HepG2 (cell line): ENCODE measurements at regions not wholly inside any gene's neighbourhood (a gene's known extent, or its start where the extent isn't known, plus 50 kb on each side); places are given as distances from the start of the nearest gene placed in this dataset.

Experiments used
- ATAC-seq: fragments of 200-7000 bp; cut with Tn5 transposase; 3 replicates; pipeline ENCODE4 v1.9.1; 2020; ENCODE audit warnings: mild to moderate bottlenecking, moderate library complexity
- BruUV-seq: library from RNA; stranded (reverse); fragments of 400-500 nt; replicated peaks from 2 replicates; lab custom pipeline; 2021; lab: Mats Ljungman, UMichigan
- CTCF ChIA-PET: fragments of 300-600 bp; formaldehyde crosslinking; extraction: SDS; loops from one replicate; lab custom pipeline; 2021; ENCODE audit warnings: low total read pairs, inconsistent platforms, low intra/inter-chr PET ratio; lab: Yijun Ruan, JAX
- POLR2A ChIA-PET: fragments of 350-600 bp; sonication (Branson Sonifier 250); formaldehyde crosslinking; loops from one replicate; lab custom pipeline; 2020; ENCODE audit warnings: antibody characterized with exemption, inconsistent platforms; lab: Yijun Ruan, JAX
- DNase-seq: peaks from one replicate; pipeline ENCODE4 v3.0.0-alpha.2; 2015; ENCODE audit warnings: low spot score
- FAIRE-seq: peaks from 3 replicates; lab custom pipeline; 2011; peaks lifted over from hg19 to GRCh38; lab: Jason Lieb, UNC
- H2AFZ ChIP-seq: one replicate; pipeline ENCODE4 v1.6.1; 2011; ENCODE audit warnings: low read length, inconsistent platforms
- H3K27ac ChIP-seq: fragments of 300-600 bp; 3 replicates; pipeline ENCODE4 v1.8.0; 2011; ENCODE audit warnings: mixed run types, mild to moderate bottlenecking, mixed read lengths, low read length, inconsistent platforms; ENCODE audit not compliant: insufficient read depth; ENCODE audit errors: extremely low read length
- H3K27me3 ChIP-seq, 2 experiments: fragments of 200-600 bp in 1 of 2; 2 replicates in 1 of 2; 3 replicates in 1 of 2; pipeline versions ENCODE4 v1.6.0 to v1.8.0; 2011; ENCODE audit warnings: low read length in 2 of 2, mild to moderate bottlenecking in 2 of 2, moderate library complexity in 2 of 2, inconsistent platforms in 1 of 2; ENCODE audit not compliant: insufficient read depth in 2 of 2, control insufficient read depth in 1 of 2
- H3K36me3 ChIP-seq, 2 experiments: fragments of 200-600 bp in 1 of 2; replicated peaks in 1 of 2; 2 replicates in 1 of 2; 3 replicates in 1 of 2; pipeline versions ENCODE4 v1.5.1 to v1.8.0; 2011; ENCODE audit warnings: low read length in 2 of 2, inconsistent platforms in 1 of 2; ENCODE audit not compliant: insufficient read depth in 2 of 2, control insufficient read depth in 1 of 2
- H3K4me1 ChIP-seq: 2 replicates; pipeline ENCODE4 v1.5.1; 2012; ENCODE audit warnings: low read length, inconsistent platforms; ENCODE audit not compliant: insufficient read depth
- H3K4me2 ChIP-seq: 2 replicates; pipeline ENCODE4 v1.6.0; 2011; ENCODE audit warnings: low read depth, low read length, inconsistent platforms
- H3K4me3 ChIP-seq, 3 experiments: fragments of 200-600 bp in 1 of 3; sonication (generic), shearing (Covaris generic) in 1 of 3; replicated peaks in 1 of 3; 2 replicates each; pipeline ENCODE4 v1.5.1; 2011 to 2016; ENCODE audit warnings: low read length in 3 of 3, inconsistent platforms in 2 of 3, low read depth in 2 of 3, mild to moderate bottlenecking in 2 of 3, control low read depth in 1 of 3, mixed read lengths in 1 of 3; ENCODE audit not compliant: insufficient read depth in 1 of 3
- H3K79me2 ChIP-seq: one replicate; pipeline ENCODE4 v1.6.1; 2011; ENCODE audit warnings: low read length, inconsistent platforms; ENCODE audit not compliant: insufficient read depth
- H3K9ac ChIP-seq: 2 replicates; pipeline ENCODE4 v1.6.0; 2011; ENCODE audit warnings: mild to moderate bottlenecking, low read depth, low read length, inconsistent platforms; ENCODE audit not compliant: insufficient read depth
- H3K9me3 ChIP-seq: 2 replicates; pipeline ENCODE4 v1.5.1; 2012; ENCODE audit warnings: mild to moderate bottlenecking, low read length
- H4K20me1 ChIP-seq: 2 replicates; pipeline ENCODE4 v1.6.0; 2011; ENCODE audit warnings: inconsistent platforms, mild to moderate bottlenecking, low read length, moderate library complexity; ENCODE audit not compliant: insufficient read depth
- CEBPB ChIP-seq: IDR thresholded peaks from 2 replicates; pipeline ENCODE4 v1.6.1; 2011; ENCODE audit warnings: low read depth, low read length, improper control_type of control experiment, borderline replicate concordance
- CHCHD3 ChIP-seq: sonication (generic); formaldehyde crosslinking; IDR thresholded peaks from 2 replicates; pipeline ENCODE4 v1.8.0; 2022; ENCODE audit warnings: mild to moderate bottlenecking, missing genetic modification reagents, moderate library complexity
- EHMT2 ChIP-seq: fragments of 200-600 bp; sonication (generic); IDR thresholded peaks from 2 replicates; pipeline ENCODE4 v1.7.0; 2017; ENCODE audit warnings: antibody characterized with exemption, low read depth, low read length, borderline replicate concordance
- GABPB1 ChIP-seq: IDR thresholded peaks from 2 replicates; pipeline ENCODE4 v1.6.1; 2016; ENCODE audit warnings: mild to moderate bottlenecking, missing genetic modification reagents, moderate library complexity, missing compliant biosample characterization
- NCOA2 ChIP-seq: sonication (generic); formaldehyde crosslinking; IDR thresholded peaks from 2 replicates; pipeline ENCODE4 v1.8.0; 2022; ENCODE audit warnings: inconsistent platforms
- NFATC3 ChIP-seq: sonication (generic); formaldehyde crosslinking; IDR thresholded peaks from 2 replicates; pipeline ENCODE4 v1.5.1; 2020; ENCODE audit warnings: mild to moderate bottlenecking, missing genetic modification reagents
- ONECUT2 ChIP-seq: sonication (generic); formaldehyde crosslinking; IDR thresholded peaks from 2 replicates; pipeline ENCODE4 v1.4.0; 2020; ENCODE audit warnings: missing genetic modification reagents
- RBAK ChIP-seq: sonication (generic); formaldehyde crosslinking; IDR thresholded peaks from 2 replicates; pipeline ENCODE4 v1.5.1; 2020; ENCODE audit warnings: mild to moderate bottlenecking, missing genetic modification reagents
- ZFP36L2 ChIP-seq: sonication (generic); formaldehyde crosslinking; IDR thresholded peaks from 2 replicates; pipeline ENCODE4 v1.4.0; 2020; ENCODE audit warnings: missing genetic modification reagents
- ZNF20 ChIP-seq: sonication (generic); formaldehyde crosslinking; IDR thresholded peaks from 2 replicates; pipeline ENCODE4 v1.4.0; 2020; ENCODE audit warnings: mild to moderate bottlenecking, moderate library complexity, missing genetic modification reagents
- ZNF329 ChIP-seq: sonication (generic); formaldehyde crosslinking; IDR thresholded peaks from 2 replicates; pipeline ENCODE4 v1.9.0; 2021; ENCODE audit warnings: low read depth, mild to moderate bottlenecking, missing genetic modification reagents
- ZNF652 ChIP-seq: IDR thresholded peaks from 2 replicates; pipeline ENCODE4 v1.6.1; 2016; ENCODE audit warnings: low read depth, borderline replicate concordance
- ZNF776 ChIP-seq: sonication (generic); formaldehyde crosslinking; IDR thresholded peaks from 2 replicates; pipeline ENCODE4 v1.4.0; 2020; ENCODE audit warnings: mild to moderate bottlenecking, missing genetic modification reagents
- WGBS: methylation state at CpG from one replicate; pipeline ENCODE4 v1.1.6; 2017; ENCODE audit warnings: low lambda C conversion rate; 5-methylcytosine and 5-hydroxymethylcytosine counted together
- in situ Hi-C: cut with HindIII; loops from 2 replicates; pipeline ENCODE4 v1.10.0; 2017; ENCODE audit warnings: low pct_unique_long_range_greater_than_20kb; ENCODE audit not compliant: extremely low pct_ligation_motif_present
- intact Hi-C: fragments of 100-400 bp; cut with micrococcal nuclease; formaldehyde crosslinking; loops from one replicate; pipeline ENCODE4 v1.10.0; 2022; ENCODE audit not compliant: unreplicated experiment
- TF ChIP-seq, protein P1 (sequence below): sonication (generic); formaldehyde crosslinking; IDR thresholded peaks from 2 replicates; pipeline ENCODE4 v1.5.1; 2020; ENCODE audit warnings: mild to moderate bottlenecking, missing genetic modification reagents, moderate library complexity
- TF ChIP-seq, protein P2 (sequence below): fragments of 450-650 bp; IDR thresholded peaks from 2 replicates; pipeline ENCODE4 v1.6.1; 2017
- TF ChIP-seq, protein P3 (sequence below), 2 experiments: sonication (generic) in 1 of 2; formaldehyde crosslinking in 1 of 2; IDR thresholded peaks; 2 replicates each; pipeline versions ENCODE4 v1.6.1 to v1.9.0; 2014 to 2022; ENCODE audit warnings: antibody characterized with exemption in 1 of 2, borderline replicate concordance in 1 of 2, inconsistent platforms in 1 of 2, low read depth in 1 of 2, missing genetic modification reagents in 1 of 2

DNA sequence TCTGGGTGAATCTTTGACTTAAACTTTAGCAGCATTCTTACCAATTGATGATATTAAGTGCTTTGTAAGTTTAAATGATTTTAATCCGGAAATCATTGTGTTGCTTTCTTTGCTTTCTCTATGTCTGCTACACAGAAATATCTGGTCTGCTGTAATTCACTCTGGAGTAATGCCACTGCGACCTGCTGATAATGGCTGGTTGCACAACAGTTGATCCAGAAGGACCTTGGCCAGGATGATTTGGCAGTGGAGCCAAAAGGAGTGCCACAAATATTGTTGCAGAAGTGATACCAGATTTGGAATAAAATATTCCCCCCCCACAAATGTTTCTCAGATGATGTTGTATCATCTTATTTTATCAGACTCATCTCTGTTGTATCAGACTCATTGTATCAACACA lies 2063.9 kb downstream of the MRPL39 start (continued):
- TF ChIP-seq NFATC3: no peak
- TF ChIP-seq ZNF20 (CRISPR knock-in tag): no peak
- no peak for TF ChIP-seq ZFP36L2 (CRISPR knock-in tag)
- TF ChIP-seq NCOA2 (CRISPR knock-in tag): no peak

DNA sequence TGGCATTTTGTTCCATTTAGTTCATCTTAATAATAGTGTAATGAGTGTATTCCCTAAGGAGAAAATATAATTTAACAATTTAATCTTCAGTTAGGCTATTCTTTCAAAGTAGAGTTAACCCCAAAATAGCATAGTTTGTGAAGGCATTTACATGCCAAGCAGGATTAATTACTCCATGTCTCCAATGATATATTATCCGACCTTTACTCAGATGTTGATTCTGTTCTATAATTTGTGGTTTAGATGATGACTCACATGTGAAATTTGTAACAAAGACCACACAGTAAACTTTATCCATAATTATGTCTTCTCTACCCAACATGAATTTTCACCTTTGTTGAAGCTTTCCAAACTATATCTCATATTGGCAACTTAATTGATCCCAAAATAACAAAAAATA lies 2065.2 kb downstream of the MRPL39 start:
- Histone ChIP-seq H3K4me1 (no peaks in the 10 kb centered on the region), H3K9me3 (peaks cover 74% of the 10 kb centered on the region), H3K9ac (no peak overlapping the region), H3K27ac (no peak overlapping the region), H3K4me2 (no peak overlapping the region), H3K79me2 (no peaks in the 10 kb centered on the region), H4K20me1 (no peaks in the 10 kb centered on the region), H3K27me3 (no peaks in the 10 kb centered on the region), H3K4me3 (no peak overlapping the region), H2AFZ (no peak overlapping the region), H3K36me3 (no peaks in the 10 kb centered on the region)
- intact Hi-C loops: no loop called here
- WGBS: 0% methylated on average over 1 of the region's 1 CpG
- ChIA-PET CTCF (no interaction called here), POLR2A (no interaction called here)
- ATAC-seq (no peak), DNase-seq (no peak), FAIRE-seq (no peak)
- TF ChIP-seq EHMT2 (no peak), ZNF329 (no peak), GABPB1 (no peak), ZNF652 (CRISPR knock-in tag) (no peak), ONECUT2 (CRISPR knock-in tag) (no peak), ZNF776 (no peak), CHCHD3 (CRISPR knock-in tag) (no peak), CEBPB (no peak), RBAK (CRISPR knock-in tag) (no peak)
- TF ChIP-seq, protein P1, sequence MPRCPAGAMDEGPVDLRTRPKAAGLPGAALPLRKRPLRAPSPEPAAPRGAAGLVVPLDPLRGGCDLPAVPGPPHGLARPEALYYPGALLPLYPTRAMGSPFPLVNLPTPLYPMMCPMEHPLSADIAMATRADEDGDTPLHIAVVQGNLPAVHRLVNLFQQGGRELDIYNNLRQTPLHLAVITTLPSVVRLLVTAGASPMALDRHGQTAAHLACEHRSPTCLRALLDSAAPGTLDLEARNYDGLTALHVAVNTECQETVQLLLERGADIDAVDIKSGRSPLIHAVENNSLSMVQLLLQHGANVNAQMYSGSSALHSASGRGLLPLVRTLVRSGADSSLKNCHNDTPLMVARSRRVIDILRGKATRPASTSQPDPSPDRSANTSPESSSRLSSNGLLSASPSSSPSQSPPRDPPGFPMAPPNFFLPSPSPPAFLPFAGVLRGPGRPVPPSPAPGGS (CRISPR knock-in tag): no peak
- TF ChIP-seq, protein P2, sequence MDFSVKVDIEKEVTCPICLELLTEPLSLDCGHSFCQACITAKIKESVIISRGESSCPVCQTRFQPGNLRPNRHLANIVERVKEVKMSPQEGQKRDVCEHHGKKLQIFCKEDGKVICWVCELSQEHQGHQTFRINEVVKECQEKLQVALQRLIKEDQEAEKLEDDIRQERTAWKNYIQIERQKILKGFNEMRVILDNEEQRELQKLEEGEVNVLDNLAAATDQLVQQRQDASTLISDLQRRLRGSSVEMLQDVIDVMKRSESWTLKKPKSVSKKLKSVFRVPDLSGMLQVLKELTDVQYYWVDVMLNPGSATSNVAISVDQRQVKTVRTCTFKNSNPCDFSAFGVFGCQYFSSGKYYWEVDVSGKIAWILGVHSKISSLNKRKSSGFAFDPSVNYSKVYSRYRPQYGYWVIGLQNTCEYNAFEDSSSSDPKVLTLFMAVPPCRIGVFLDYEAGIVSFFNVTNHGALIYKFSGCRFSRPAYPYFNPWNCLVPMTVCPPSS: no peak
- TF ChIP-seq, protein P3, sequence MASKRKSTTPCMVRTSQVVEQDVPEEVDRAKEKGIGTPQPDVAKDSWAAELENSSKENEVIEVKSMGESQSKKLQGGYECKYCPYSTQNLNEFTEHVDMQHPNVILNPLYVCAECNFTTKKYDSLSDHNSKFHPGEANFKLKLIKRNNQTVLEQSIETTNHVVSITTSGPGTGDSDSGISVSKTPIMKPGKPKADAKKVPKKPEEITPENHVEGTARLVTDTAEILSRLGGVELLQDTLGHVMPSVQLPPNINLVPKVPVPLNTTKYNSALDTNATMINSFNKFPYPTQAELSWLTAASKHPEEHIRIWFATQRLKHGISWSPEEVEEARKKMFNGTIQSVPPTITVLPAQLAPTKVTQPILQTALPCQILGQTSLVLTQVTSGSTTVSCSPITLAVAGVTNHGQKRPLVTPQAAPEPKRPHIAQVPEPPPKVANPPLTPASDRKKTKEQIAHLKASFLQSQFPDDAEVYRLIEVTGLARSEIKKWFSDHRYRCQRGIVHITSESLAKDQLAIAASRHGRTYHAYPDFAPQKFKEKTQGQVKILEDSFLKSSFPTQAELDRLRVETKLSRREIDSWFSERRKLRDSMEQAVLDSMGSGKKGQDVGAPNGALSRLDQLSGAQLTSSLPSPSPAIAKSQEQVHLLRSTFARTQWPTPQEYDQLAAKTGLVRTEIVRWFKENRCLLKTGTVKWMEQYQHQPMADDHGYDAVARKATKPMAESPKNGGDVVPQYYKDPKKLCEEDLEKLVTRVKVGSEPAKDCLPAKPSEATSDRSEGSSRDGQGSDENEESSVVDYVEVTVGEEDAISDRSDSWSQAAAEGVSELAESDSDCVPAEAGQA (IDR thresholded peaks at IDR 0.05; ENCODE audit: low read depth): no peak
- TF ChIP-seq, protein P3 (CRISPR knock-in tag; IDR thresholded peaks at IDR 0.05; ENCODE audit: borderline replicate concordance): no peak
- BruUV-seq: no TSS peak
- in situ Hi-C loops: no loop called here
